ENCODE measurements at regions not wholly inside any gene's neighbourhood (a gene's known extent, or its start where the extent isn't known, plus 50 kb on each side); places are given as distances from the start of the nearest gene placed in this dataset.

DNA sequence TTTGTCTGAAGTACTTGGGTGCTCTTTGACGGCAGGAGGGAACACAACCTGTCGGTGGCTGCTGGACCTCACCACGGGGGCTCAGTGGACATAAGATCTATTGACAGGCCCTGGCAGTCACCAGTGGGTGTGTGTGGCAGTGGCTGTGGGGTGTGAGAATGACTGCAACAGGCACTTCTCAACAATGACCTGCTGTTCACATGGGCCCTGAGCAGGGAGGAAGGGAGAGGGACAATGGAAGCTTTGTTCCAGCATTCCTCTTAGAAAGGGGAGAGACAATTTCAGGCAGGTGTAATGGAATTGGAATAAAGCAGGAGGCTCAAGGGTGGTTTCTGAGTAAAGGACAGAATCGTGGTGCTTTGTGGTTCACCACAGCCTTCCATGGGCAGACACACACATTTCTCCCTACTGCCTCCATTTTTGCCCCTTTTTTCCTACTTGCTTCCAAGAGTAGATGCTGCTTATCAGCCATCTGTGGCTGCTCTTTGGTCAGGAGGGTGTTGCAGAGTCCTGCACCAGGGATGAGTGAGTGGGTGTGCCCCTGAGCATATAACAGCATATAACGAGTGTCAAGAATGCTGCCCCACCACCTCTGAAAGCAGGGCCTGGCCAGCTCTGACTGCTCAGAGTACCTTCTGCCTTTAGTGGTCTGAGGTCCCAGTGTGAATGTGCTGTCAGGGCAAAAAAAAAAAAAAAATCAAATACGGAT lies 267.7 kb downstream of the RASSF9 start:
- no peak for DNase-seq (ENCODE audit: low read depth in 2 of 3, low spot score in 2 of 3)

DNA sequence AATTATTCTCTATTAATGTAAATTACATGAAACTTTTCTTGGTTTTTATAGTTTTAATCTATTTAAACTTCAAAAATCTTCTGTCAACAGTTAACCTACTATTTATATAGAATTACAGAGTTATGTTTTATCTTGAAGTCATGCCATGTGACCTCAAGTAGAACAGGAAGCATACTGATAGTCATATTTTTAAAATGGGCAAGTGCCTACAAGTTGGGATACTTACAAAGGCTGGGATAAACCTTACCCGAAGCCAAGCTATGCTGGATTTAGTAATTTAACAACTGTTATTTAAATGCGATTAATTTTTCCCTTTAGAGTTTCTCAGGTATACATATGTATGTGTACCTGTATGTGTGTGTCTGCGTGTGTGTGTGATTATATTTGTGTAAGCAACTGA lies 266.9 kb downstream of the RASSF9 start:
- no peak for DNase-seq (ENCODE audit: low read depth in 2 of 3, low spot score in 2 of 3)

DNA sequence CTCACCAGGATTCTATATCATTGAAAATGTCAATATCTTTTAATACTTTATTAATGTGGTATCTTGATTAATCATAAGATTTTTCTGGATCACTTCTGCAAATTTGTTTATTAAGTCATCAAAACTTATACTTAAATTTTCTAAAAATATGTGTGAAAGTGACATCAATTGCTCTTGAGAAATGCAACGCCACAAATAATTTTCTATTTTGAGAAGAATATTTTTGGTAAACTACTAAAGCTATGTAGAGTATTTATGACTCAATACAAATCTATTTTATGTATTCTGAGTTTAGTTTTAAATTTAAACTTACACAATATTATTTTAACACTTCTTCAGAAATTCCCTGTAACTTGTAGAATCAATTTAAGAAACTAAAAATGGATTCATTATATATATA lies 263.3 kb downstream of the RASSF9 start:
- no peak for DNase-seq (ENCODE audit: low read depth in 2 of 3, low spot score in 2 of 3)

DNA sequence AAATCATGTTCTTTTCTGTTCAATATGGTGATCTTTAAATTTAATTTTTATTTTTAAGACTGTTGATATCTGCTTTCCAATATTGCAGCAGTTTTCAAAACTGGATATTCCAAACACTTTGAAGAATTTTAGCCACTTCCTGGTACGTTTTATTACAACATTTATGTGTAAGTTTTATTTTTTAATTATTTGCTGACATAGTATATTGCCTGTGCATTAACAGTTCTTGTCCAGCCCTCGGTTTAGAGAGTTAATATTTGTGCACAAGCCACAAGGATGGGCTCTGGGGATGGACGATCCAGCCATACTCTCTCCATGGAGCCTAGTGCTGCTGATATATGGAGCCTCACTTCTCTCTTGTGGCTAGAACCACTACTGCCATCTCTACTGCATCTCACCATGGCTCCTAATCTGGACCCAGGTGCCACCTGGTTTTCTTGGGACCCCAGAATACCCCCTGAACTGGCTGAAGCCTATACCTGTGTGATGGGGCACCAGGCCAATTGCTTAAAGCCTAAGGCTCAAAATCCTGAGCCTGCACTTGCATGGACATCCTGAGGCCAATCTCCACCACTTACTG lies 262.5 kb downstream of the RASSF9 start:
- no peak for DNase-seq (ENCODE audit: low read depth in 2 of 3, low spot score in 2 of 3)

DNA sequence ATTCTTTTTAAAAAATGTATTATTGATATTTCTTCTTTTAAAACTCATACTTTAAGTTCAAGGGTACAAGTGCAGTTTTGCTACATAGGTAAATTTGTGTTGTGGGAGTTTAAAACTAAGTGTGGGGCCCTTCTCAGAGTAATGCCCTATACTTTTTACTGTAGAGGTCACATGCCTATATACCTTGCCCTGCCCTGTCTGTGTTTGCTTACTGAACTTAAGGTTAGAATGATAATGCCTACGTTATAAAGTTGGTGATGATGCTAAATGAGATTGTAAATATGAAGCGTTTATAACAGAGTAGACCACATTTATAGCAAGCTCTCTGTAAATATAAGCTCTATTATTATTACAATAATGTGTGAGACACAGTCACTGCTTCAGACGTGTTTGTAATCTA lies 261.9 kb downstream of the RASSF9 start:
- DNase-seq (ENCODE audit: low read depth in 2 of 3, low spot score in 2 of 3), result no peak

DNA sequence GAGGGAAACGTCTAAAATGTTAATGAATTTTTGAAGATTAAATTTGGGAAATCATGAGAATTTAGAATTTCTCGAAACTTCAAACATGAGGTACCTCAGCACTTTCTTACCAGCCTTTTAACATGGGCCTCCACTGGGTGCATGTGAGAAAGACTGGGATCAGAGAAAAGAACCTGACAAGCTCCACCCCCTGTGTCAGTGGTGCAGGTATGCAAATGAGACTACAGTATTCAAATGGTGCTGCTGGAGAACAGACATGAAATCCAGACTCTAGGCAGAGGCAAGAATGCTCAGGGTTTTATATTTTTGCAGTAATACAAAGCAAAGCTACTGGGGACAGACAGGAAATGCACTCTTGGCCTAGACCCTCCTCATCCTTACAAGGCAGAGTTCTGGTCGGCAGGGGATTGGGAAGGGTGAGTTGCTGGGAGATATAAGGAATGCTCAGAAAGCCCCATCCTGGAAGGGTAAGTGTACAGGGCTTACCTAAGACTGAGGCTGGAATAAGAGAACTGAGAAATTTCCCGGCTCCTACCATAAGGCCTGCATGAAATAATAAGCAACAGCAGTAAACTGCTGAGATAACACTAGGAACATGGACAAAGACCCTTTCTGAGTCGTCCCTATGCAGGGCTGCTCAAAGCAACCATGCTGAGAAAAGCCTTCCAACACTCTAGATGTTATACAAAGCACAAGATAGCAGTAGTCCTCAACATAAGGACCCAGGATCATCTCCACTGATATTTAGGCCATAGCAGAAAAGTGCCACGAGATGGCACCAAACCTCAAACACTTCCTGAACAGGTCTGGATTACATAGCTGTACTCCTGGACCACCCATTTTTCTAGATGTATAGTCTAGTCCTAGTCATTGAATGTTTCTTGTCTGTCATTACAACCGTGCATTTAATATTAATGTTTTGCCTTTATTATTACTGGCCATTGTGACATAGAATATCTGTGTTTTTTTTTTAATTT lies 260.8 kb downstream of the RASSF9 start:
- peak in 2 of 3 donors; percentile 67 to 85 for DNase-seq (ENCODE audit: low read depth in 2 of 3, low spot score in 2 of 3)

DNA sequence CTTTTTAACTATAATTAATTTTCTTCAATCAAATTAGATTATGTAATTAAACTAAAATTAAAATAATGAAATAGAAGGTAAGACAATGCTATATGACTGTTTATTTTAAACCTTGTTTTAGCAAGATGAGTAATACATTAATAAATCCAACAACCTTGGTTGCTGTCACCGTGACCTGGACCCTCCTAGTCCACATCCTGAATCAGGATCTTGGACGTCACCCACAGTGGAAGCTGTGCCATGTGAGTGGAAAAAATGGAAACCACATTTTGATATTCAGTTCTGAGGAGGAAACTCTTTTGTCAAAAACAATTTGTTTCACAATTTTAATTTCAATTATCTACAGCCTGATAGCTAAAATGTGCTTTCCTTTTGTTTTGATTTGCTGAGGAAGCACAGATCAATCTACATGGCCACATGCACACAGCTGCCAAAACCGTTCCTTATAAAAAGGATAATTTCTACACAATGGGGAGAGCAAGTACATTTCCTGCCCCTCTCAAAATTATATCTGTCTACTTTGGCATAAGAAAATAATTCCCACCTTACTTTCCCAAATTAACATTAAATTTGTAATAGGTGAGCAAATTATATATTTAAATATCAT lies 255.5 kb downstream of the RASSF9 start:
- peak in 1 of 3 donors; percentile 30 for DNase-seq (ENCODE audit: low read depth in 2 of 3, low spot score in 2 of 3)

DNA sequence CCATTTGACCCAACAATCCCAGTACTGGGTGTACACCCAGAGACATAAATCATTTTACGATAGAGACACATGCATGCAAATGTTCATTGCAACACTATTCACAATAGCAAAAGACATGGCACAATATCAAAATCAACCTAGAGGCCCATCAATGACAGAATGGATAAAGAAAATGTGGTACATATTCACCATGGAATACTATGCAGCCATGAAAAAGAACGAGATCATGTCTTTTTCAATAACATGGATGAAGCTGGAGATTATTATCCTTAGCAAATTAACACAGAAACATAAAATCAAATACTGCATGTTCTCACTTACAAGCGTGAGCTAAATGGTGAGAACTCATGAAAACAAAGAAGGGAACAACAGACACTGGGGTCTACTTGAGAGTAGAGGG lies 249.1 kb downstream of the RASSF9 start:
- DNase-seq (ENCODE audit: low read depth in 2 of 3, low spot score in 2 of 3), result no peak

DNA sequence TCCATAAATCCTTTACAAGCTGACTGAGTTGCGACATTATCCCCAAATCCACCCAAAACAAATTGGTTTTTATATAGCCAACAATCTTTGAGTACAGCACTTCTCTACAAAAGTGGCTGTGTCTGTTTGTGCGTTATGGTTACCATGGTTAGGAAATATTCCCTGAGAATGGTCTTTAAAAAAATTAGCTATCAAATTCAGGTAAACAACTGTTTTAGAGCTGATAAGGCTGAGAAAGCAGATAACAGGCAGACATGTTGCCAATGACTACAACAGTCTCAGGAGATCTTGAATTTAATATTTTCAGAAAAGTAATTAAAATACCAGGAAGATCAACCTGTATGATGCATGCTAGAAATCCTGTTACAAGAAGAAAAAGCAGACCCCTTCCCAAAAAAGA lies 248.0 kb downstream of the RASSF9 start:
- DNase-seq (ENCODE audit: low read depth in 2 of 3, low spot score in 2 of 3), result peak in 1 of 3 donors; percentile 18

DNA sequence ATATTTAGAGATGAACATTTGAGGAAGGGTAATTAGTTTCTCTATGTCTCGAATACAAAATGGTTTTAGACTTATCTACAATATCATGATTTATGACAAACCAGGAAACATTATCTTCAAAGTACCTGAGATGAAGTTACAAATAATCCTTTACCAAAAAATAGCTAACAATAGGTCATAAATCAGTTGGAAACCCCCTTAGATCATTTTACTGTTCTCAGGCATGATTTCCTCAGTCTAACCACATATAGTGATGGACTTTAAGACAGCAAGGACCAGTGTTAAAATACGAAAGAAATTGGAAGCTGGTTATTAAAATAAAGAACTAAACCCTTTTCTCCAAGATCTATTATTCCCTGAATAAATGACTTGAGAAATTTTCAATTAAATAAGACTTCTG lies 235.4 kb downstream of the RASSF9 start:
- DNase-seq (ENCODE audit: low read depth in 2 of 3, low spot score in 2 of 3), result peak in 1 of 3 donors; percentile 26

DNA sequence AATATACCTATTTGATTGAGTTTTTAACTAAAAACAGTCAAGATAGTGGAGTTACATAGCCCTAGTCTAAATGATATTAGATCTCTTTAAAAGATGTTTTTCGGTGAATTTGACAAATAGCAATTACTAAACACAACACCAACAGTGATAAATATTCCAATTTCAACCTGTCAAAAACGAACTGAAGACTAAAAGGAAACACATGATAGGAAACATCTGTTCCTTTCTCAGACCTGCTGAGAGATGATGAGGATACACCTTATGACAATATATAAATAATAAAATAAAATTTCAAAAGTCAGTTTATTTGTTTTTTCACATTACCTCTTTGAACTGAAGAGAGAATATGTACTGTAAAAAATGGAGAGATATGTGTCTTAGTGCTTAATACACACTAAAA lies 232.7 kb downstream of the RASSF9 start:
- peak in 2 of 3 donors; percentile 54 to 88 for DNase-seq (ENCODE audit: low read depth in 2 of 3, low spot score in 2 of 3)

DNA sequence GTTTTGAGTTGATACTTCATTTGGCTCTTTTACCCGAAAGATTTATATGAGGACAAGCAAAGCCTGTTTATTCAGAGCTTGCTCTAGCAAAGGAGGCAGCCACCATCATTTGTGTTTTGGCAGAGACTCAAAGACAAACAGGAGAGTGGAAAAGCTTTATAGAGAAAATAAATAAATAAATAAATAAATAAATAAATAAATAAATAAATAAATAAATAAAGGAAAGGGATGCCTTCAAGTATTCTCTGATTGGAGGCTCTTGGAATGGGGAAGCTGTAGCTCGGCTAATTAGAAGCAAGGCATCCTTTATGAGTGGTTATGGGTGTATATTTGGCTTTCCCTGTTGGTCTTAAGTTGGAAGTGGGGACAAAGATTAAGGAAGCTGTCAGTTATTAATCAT lies 229.8 kb downstream of the RASSF9 start:
- no peak for DNase-seq (ENCODE audit: low read depth in 2 of 3, low spot score in 2 of 3)

DNA sequence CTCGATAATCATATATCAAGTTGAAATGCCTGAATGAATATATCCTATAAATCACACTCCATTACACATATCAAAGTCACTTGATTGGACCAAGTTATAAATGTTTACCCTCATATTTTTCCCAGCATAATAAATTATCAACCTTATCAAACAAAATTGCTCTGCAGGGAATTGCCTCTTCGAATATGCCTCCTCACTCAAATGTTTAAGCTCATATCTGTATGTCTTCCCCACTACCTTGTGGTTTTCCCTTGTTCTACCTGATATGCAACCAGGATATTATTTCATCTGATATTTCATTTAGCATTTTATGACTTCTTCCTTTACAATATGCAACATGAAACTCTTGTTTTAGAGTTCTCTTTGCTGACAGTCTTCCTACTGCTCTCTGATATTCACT lies 226.4 kb downstream of the RASSF9 start:
- no peak for DNase-seq (ENCODE audit: low read depth in 2 of 3, low spot score in 2 of 3)

DNA sequence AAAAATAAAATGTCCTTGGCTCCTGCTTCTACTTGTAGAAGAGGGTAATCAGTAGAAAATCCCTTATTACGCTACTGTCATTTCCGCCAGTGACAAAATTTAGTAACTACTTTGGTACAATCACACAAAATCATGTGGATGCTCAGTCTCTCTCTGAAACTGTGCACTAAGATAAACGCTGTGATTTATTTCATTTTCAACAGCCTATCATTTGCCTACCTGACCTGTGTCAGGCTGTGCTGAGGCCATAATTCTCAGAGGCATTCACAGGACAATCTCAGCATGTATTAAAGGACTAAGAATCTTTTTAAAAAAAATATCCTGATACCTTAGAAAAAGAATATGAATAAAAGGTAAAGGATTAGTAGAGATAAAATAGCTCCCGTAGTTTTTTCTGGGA lies 226.0 kb downstream of the RASSF9 start:
- DNase-seq (ENCODE audit: low read depth in 2 of 3, low spot score in 2 of 3), result no peak

DNA sequence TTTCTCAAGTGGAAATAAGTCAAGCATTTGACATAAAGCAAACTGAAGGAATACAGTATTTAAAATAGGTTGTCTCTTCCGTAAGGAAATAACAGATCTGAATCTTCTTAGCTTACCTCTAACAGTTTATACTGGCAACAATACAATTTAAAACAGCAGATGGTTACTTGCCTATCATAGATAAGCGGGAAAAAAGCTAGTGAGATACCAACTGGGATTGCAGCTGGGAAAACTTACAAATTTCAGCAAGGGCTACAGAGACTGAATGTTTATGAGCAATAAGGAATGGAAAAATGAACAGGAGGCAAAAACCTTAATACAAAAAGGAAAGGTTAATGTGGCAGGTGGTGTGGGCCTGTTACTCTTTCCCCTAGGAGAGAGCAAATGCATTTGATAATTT lies 220.0 kb downstream of the RASSF9 start:
- no peak for DNase-seq (ENCODE audit: low read depth in 2 of 3, low spot score in 2 of 3)

DNA sequence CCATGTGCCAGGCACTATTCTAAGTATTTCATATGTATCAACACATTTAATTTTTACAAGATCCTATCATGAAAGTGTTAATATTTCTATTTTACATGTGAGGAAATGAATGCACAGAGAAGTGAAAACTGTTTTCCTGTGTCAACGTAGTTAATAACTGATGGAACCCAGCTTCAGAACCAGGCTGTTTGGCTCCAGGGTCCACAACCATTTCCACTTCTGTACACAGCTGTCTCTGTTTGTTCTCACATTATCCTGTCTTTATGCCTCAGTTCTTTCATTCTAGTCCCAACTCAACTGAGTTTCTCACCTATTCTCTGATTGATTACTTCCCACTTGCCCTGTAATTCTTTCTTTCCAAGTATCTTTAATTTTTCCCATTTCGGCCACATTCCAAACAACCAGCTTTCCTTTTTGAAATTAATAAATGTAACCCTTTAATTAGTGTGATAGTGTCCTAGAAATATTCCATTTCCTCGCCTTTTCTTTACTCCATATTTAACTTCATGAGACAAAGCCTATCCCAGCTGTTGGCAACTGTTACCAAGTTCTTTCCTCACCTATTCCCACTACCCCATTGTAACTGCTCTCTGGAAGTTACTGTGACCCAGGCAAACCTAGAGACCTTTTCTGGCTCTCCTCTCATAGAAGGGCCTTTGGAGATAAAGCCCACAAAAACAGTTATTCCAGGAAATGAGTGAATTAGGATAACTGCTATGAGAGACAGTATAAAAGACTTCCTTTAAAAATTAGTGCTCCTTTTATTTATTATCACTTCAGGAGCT lies 218.7 kb downstream of the RASSF9 start:
- DNase-seq (ENCODE audit: low read depth in 2 of 3, low spot score in 2 of 3), result no peak

DNA sequence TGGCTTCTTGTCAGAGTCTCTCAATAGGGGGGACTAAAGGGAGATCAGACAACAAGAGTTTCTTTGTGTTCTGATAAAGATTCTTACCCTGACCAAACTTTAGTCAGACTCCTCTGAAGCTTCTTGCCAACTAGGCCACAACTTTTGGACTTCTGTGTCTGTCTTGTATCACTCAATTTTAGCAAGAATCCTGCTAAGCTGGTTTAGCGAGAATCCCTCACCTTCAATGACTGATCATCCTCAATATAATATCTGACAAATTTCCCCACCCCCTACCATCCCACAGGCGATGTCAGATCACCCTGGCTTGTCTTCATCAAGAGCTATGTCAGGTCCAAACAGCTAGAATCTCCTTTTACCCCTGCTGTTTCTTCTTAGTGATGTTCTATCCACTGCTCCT lies 215.2 kb downstream of the RASSF9 start:
- no peak for DNase-seq (ENCODE audit: low read depth in 2 of 3, low spot score in 2 of 3)

DNA sequence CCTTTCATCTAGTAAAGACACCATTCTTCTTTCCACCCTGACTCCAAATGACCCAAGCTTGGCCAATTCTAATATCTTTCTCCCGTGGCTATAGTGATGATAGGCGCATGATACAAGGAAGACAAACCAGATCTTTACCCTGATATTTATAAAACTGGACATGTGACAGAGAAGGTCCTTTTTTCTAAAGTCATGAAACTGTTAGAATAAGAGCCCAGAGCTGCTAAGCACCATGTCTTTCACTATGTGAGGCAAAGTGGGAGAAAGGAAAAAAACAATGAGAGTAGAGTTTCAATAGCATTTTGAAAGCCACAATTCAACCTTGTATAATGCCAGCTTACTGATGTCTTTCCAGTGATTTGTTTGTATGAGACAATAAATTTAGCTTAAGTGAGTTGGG lies 212.4 kb downstream of the RASSF9 start:
- DNase-seq (ENCODE audit: low read depth in 2 of 3, low spot score in 2 of 3), result no peak

DNA sequence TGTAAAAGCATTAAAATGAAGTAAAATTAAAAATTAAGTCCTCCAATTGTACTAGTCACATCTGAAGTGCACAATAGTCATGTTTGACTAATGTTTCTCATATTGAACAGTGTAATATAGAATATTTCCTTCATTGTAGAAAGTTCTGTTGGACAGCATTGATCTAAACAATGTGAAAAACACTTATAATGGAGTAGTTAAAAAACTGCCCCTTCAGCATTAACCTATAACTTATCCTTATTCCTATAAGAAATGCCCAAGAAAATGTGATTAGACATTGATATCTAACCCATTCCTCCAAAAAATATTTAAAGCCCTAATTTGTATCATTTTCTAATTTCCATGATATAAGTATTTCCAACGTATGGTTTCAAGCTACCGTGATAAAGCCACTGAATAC lies 210.7 kb downstream of the RASSF9 start:
- no peak for DNase-seq (ENCODE audit: low read depth in 2 of 3, low spot score in 2 of 3)

DNA sequence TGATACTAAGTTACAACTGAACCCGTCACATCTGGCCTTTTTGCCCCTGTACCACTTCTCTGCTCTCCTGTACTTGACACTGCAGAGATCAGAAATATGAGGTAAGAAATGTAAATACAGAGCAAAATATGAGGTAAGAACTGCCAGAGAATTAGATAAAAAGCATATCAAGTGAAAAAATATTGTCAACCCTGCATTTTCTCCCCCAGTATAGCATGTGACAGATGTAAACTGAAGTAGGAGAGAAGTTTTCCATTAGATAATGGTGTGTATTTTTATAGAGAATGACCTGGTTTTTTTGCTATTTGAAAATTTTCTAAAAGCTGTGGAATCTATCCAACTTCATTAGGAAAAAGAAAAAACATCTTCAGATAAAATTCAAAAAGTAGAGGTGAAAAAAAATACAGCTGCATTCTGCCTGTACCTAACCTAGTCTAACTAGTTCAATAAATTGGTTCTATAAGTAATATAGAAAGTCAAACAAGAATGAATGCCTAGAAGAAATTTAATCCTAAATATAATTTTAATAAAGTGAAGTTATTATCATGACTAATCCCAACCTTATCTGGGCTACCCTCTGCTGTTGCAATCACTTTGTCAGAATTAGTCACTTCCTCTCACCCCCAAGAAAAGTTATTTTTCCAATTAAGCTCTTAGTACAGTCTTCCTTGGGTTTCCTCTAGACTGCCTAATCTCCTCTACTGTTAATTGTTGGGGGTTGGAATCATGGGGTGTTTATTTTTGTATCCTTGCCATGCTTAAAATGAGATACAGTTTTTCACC lies 210.0 kb downstream of the RASSF9 start:
- peak in 2 of 3 donors; percentile 73 to 83 for DNase-seq (ENCODE audit: low read depth in 2 of 3, low spot score in 2 of 3)
